ENCODE measurements at regions not wholly inside any gene's neighbourhood (a gene's known extent, or its start where the extent isn't known, plus 50 kb on each side); places are given as distances from the start of the nearest gene placed in this dataset.

DNA sequence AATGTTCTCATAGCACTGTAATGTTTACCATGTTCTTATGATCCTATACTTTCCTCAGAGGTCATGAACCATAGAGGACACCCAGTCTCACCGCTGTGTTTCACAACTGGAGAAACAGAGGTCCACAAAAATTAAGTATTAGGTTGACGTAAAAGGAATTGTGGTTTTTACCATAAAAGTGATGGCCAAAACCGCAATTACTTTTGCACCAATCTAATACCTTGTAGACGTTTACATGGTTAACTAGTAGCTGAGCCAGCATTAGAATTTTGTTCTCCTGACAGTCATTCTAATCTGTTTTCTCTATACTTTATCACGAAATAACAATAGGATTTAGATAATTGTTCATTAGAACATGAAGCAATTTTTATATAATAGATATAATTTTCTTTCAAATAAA lies 763.4 kb upstream of the ARGLU1 start:
- DNase-seq (ENCODE audit: unreplicated experiment), result no peak
- Mint-ChIP-seq H3K9me3 (ENCODE audit: unreplicated experiment) (no peaks in the 10 kb centered on the region), H3K36me3 (ENCODE audit: insufficient read depth, unreplicated experiment) (no peaks in the 10 kb centered on the region), H3K4me3 (ENCODE audit: unreplicated experiment) (no peak overlapping the region), H3K27me3 (ENCODE audit: insufficient read depth, unreplicated experiment) (no peaks in the 10 kb centered on the region), H3K27ac (ENCODE audit: low read depth, unreplicated experiment) (no peak overlapping the region), H3K4me1 (ENCODE audit: insufficient read depth, unreplicated experiment) (peaks cover 6% of the 10 kb centered on the region)
- no peak for TF ChIP-seq CTCF (IDR thresholded peaks at IDR 0.05; ENCODE audit: unreplicated experiment)
- intact Hi-C loops (cut with micrococcal nuclease), result no loop called here
- POLR2A ChIA-PET, result no interaction called here
- CTCF ChIA-PET, result no interaction called here
- no TSS peak for BruUV-seq (replicated peaks)

- H3K4me3 Mint-ChIP-seq (ENCODE audit: unreplicated experiment), result no peak overlapping the region
- intact Hi-C loops (cut with micrococcal nuclease), result no loop called here
- no TSS peak for BruUV-seq (replicated peaks)
- H3K36me3 Mint-ChIP-seq (ENCODE audit: insufficient read depth, unreplicated experiment), result no peaks in the 10 kb centered on the region
- TF ChIP-seq CTCF (IDR thresholded peaks at IDR 0.05; ENCODE audit: unreplicated experiment), result no peak
- ChIA-PET CTCF (interaction anchor here (0.6 kb wide), 1 partner anchor 633 kb away, joined by 4 read pairs; no protein-coding TSS in a partner anchor), POLR2A (interaction anchor here (0.9 kb wide), 1 partner anchor 8 kb away, joined by 3 read pairs; no protein-coding TSS in a partner anchor)
- H3K27me3 Mint-ChIP-seq (ENCODE audit: insufficient read depth, unreplicated experiment), result no peaks in the 10 kb centered on the region
- DNase-seq (ENCODE audit: unreplicated experiment), result no peak
- no peaks in the 10 kb centered on the region for H3K9me3 Mint-ChIP-seq (ENCODE audit: unreplicated experiment)
- H3K4me1 Mint-ChIP-seq (ENCODE audit: insufficient read depth, unreplicated experiment), result peaks cover 6% of the 10 kb centered on the region
- H3K27ac Mint-ChIP-seq (ENCODE audit: low read depth, unreplicated experiment), result no peak overlapping the region
Observed at GRCh38 chr13:107330484-107330883, 762.5 kb upstream of the ARGLU1 start.

DNA sequence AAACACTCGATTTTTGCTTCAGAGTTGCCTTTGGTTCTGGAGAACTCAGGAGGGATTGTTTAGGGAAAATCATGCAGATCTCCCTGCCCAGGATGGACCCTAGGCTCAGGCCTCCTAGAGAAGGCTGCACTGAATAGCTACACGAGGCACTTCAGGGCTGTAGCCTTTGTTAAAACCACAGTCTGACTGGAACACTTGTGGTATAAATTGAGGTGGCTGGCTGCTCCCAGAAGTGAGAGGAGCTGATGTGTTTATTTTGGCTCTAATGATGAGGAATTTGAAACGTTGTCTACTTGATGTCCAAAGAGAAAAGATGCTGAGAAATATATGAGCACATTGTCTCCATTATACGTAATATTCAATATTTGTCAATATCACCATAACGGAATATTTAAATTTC lies 762.1 kb upstream of the ARGLU1 start:
- no peaks in the 10 kb centered on the region for H3K9me3 Mint-ChIP-seq (ENCODE audit: unreplicated experiment)
- peaks cover 6% of the 10 kb centered on the region for H3K4me1 Mint-ChIP-seq (ENCODE audit: insufficient read depth, unreplicated experiment)
- H3K27ac Mint-ChIP-seq (ENCODE audit: low read depth, unreplicated experiment), result no peak overlapping the region
- no peaks in the 10 kb centered on the region for H3K27me3 Mint-ChIP-seq (ENCODE audit: insufficient read depth, unreplicated experiment)
- no peaks in the 10 kb centered on the region for H3K36me3 Mint-ChIP-seq (ENCODE audit: insufficient read depth, unreplicated experiment)
- TF ChIP-seq CTCF (IDR thresholded peaks at IDR 0.05; ENCODE audit: unreplicated experiment), result no peak
- no TSS peak for BruUV-seq (replicated peaks)
- POLR2A ChIA-PET, result interaction anchor here (0.9 kb wide), 1 partner anchor 9 kb away, joined by 3 read pairs; no protein-coding TSS in a partner anchor
- intact Hi-C loops (cut with micrococcal nuclease), result no loop called here
- H3K4me3 Mint-ChIP-seq (ENCODE audit: unreplicated experiment), result no peak overlapping the region
- CTCF ChIA-PET, result interaction anchor here (0.6 kb wide), 1 partner anchor 633 kb away, joined by 4 read pairs; no protein-coding TSS in a partner anchor
- peak; percentile 27 for DNase-seq (ENCODE audit: unreplicated experiment)

GRCh38 chr13:107324416-107325204 lies 756.7 kb upstream of the ARGLU1 start:
- ChIA-PET CTCF (interaction anchor here (0.6 to 1.2 kb wide), 2 partner anchors 14 to 326 kb away, joined by 3 to 5 read pairs; no protein-coding TSS in a partner anchor), POLR2A (no interaction called here)
- no peaks in the 10 kb centered on the region for H3K36me3 Mint-ChIP-seq (ENCODE audit: insufficient read depth, unreplicated experiment)
- no peak for TF ChIP-seq CTCF (IDR thresholded peaks at IDR 0.05; ENCODE audit: unreplicated experiment)
- H3K27me3 Mint-ChIP-seq (ENCODE audit: insufficient read depth, unreplicated experiment), result no peaks in the 10 kb centered on the region
- peak; percentile 27 for DNase-seq (ENCODE audit: unreplicated experiment)
- peaks cover 9% of the 10 kb centered on the region for H3K4me1 Mint-ChIP-seq (ENCODE audit: insufficient read depth, unreplicated experiment)
- BruUV-seq (replicated peaks), result no TSS peak
- intact Hi-C loops (cut with micrococcal nuclease), result no loop called here
- H3K27ac Mint-ChIP-seq (ENCODE audit: low read depth, unreplicated experiment), result no peak overlapping the region
- H3K9me3 Mint-ChIP-seq (ENCODE audit: unreplicated experiment), result no peaks in the 10 kb centered on the region
- H3K4me3 Mint-ChIP-seq (ENCODE audit: unreplicated experiment), result no peak overlapping the region

Data from MCF 10A (cell line).